Thyroid gland (tissue), 4 donors: ENCODE measurements at regions not wholly inside any gene's neighbourhood (a gene's known extent, or its start where the extent isn't known, plus 50 kb on each side); places are given as distances from the start of the nearest gene placed in this dataset.

Experiments
- DNase-seq, 2 donors: peaks; one replicate each; pipeline ENCODE4 v3.0.0-alpha.2; 2019
- H3K27ac ChIP-seq, 3 donors: fragments of 200-600 bp; sonication (generic); 1 replicate in 2 of 3; 2 replicates in 1 of 3; pipeline ENCODE4 v1.5.1; 2016 to 2019; ENCODE audit warnings: mild to moderate bottlenecking in 1 of 3, moderate library complexity in 1 of 3
- H3K27me3 ChIP-seq: fragments of 200-600 bp; sonication (generic); one replicate; pipeline ENCODE4 v1.5.1; 2019
- H3K36me3 ChIP-seq, 2 donors: fragments of 200-600 bp; sonication (generic); one replicate each; pipeline ENCODE4 v1.5.1; 2016 to 2019
- H3K4me1 ChIP-seq, 2 donors: fragments of 200-600 bp; sonication (generic); one replicate each; pipeline ENCODE4 v1.5.1; 2017 to 2019
- H3K4me3 ChIP-seq, 3 donors: fragments of 200-600 bp; sonication (generic); replicated peaks in 1 of 3; 1 replicate in 2 of 3; 2 replicates in 1 of 3; pipeline ENCODE4 v1.5.1; 2016; ENCODE audit warnings: mild to moderate bottlenecking in 1 of 3
- H3K9me3 ChIP-seq: fragments of 200-600 bp; sonication (generic); one replicate; pipeline ENCODE4 v1.5.1; 2017
- POLR2A ChIP-seq, 2 donors: fragments of 450-650 bp; IDR thresholded peaks; one replicate each; pipeline ENCODE4 v1.6.1; 2017; ENCODE audit warnings: antibody characterized with exemption in 2 of 2, mild to moderate bottlenecking in 2 of 2, moderate library complexity in 1 of 2
- WGBS, 2 donors: methylation state at CpG; one replicate each; pipeline ENCODE4 v1.1.5; 2017; 5-methylcytosine and 5-hydroxymethylcytosine counted together
- intact Hi-C: fragments of 100-400 bp; cut with DNase I; formaldehyde crosslinking; loops from one replicate; pipeline ENCODE4 v1.15.1; 2023
- TF ChIP-seq, protein P1 (sequence below), 6 experiments: fragments of 200-600 bp in 3 of 6; fragments of 450-650 bp in 3 of 6; sonication (generic) in 3 of 6; IDR thresholded peaks; one replicate each; pipeline ENCODE4 v1.5.1; 2016 to 2019; ENCODE audit warnings: antibody characterized with exemption in 6 of 6, mild to moderate bottlenecking in 2 of 6, inconsistent platforms in 1 of 6, moderate library complexity in 1 of 6

DNA sequence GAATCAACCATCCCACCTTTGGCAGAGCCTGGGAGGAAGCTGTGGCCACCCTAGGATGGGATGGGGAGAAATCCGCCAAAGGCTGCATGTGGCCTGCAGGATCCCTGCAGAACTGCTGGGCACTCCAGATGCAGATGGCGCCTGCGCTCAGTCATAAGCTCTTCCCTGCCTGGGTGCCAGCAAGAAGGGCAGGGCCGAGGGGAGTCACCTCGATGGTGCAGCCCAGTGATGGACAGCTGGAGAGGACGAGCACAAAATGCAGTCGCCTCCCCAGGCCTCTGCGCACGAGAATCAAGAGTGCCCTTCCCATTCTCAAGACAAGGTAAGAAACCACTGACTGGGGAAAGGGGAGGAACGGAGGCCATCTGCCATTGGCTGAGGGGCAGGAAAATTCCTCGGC is 693.6 kb downstream of the TBC1D22A start:
- intact Hi-C loops, result no loop called here

GRCh38 chr22:47453049-47453448 is 690.6 kb downstream of the TBC1D22A start:
- Histone ChIP-seq H3K9me3 (no peaks in the 10 kb centered on the region), H3K36me3 (no peaks in the 10 kb centered on the region), H3K4me3 (no peak overlapping the region), H3K27me3 (no peaks in the 10 kb centered on the region), H3K4me1 (no peaks in the 10 kb centered on the region), H3K27ac (no peak overlapping the region)
- DNase-seq, result no peak
- 92 to 96% methylated on average over 6 of the region's 6 CpGs for WGBS, 2 donors
- TF ChIP-seq, protein P1, sequence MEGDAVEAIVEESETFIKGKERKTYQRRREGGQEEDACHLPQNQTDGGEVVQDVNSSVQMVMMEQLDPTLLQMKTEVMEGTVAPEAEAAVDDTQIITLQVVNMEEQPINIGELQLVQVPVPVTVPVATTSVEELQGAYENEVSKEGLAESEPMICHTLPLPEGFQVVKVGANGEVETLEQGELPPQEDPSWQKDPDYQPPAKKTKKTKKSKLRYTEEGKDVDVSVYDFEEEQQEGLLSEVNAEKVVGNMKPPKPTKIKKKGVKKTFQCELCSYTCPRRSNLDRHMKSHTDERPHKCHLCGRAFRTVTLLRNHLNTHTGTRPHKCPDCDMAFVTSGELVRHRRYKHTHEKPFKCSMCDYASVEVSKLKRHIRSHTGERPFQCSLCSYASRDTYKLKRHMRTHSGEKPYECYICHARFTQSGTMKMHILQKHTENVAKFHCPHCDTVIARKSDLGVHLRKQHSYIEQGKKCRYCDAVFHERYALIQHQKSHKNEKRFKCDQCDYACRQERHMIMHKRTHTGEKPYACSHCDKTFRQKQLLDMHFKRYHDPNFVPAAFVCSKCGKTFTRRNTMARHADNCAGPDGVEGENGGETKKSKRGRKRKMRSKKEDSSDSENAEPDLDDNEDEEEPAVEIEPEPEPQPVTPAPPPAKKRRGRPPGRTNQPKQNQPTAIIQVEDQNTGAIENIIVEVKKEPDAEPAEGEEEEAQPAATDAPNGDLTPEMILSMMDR (IDR thresholded peaks at IDR 0.05), result no peak
- no peak for TF ChIP-seq POLR2A (IDR thresholded peaks at IDR 0.05)
- intact Hi-C loops, result no loop called here

More for the DNA sequence above, 693.6 kb downstream of the TBC1D22A start:
- no peaks in the 10 kb centered on the region for H3K36me3 ChIP-seq
- H3K4me3 ChIP-seq, result no peak overlapping the region
- no peaks in the 10 kb centered on the region for H3K4me1 ChIP-seq
- no peak for TF ChIP-seq POLR2A (IDR thresholded peaks at IDR 0.05)
- TF ChIP-seq, protein P1 (IDR thresholded peaks at IDR 0.05), result no peak
- H3K27ac ChIP-seq, result no peak overlapping the region
- DNase-seq, result no peak
- 89 to 95% methylated on average over 11 of the region's 11 CpGs for WGBS, 2 donors
- no peaks in the 10 kb centered on the region for H3K27me3 ChIP-seq
- no peaks in the 10 kb centered on the region for H3K9me3 ChIP-seq

- Histone ChIP-seq H3K27me3 (no peaks in the 10 kb centered on the region), H3K27ac (no peak overlapping the region), H3K4me3 (no peak overlapping the region), H3K9me3 (no peaks in the 10 kb centered on the region), H3K36me3 (no peaks in the 10 kb centered on the region), H3K4me1 (no peaks in the 10 kb centered on the region)
- intact Hi-C loops, result no loop called here
- TF ChIP-seq, protein P1 (IDR thresholded peaks at IDR 0.05), result peak in 2 of 6 experiments; percentile 9 to 34
- no peak for TF ChIP-seq POLR2A (IDR thresholded peaks at IDR 0.05)
- DNase-seq, result no peak
- WGBS, 2 donors, result 77 to 91% methylated on average over 2 of the region's 2 CpGs
Observed at GRCh38 chr22:47452184-47452583, 689.7 kb downstream of the TBC1D22A start.

DNA sequence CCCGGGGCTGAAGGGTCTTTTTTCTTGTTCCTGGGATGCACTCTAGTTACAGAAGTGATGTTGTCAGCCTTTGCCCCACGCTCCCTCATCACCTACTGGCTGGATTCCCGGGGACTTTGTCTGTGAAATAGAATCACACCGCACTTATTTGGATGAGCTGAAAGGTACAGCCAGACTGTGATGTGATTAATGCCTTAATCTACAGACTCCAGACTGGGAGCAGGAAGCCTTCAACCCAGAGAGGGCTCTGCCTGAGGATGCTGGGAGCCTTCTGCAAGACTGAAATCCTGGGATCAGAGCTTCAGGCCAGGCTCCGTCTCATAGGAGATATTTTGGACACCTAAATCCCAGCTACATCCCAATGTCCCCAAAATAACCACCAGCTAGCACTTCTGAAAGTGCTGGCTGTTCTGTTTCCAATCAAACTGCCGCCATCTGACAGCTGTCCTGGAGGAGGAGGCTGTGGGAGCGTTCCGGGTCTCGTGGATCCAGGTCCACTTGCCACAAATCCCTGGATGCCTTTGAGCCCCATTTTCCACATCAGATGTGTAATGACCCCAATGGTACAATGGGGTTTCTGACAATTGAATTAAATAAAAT is 688.5 kb downstream of the TBC1D22A start:
- Histone ChIP-seq H3K36me3 (no peaks in the 10 kb centered on the region), H3K27me3 (no peaks in the 10 kb centered on the region), H3K9me3 (no peaks in the 10 kb centered on the region), H3K4me3 (no peak overlapping the region), H3K4me1 (peaks cover 0 to 9% of the 10 kb centered on the region in 2 donors), H3K27ac (no peak overlapping the region)
- intact Hi-C loops, result no loop called here
- TF ChIP-seq POLR2A (IDR thresholded peaks at IDR 0.05), result no peak
- TF ChIP-seq, protein P1 (IDR thresholded peaks at IDR 0.05), result no peak
- WGBS, 2 donors, result 90% methylated on average over 9 of the region's 9 CpGs
- no peak for DNase-seq

DNA sequence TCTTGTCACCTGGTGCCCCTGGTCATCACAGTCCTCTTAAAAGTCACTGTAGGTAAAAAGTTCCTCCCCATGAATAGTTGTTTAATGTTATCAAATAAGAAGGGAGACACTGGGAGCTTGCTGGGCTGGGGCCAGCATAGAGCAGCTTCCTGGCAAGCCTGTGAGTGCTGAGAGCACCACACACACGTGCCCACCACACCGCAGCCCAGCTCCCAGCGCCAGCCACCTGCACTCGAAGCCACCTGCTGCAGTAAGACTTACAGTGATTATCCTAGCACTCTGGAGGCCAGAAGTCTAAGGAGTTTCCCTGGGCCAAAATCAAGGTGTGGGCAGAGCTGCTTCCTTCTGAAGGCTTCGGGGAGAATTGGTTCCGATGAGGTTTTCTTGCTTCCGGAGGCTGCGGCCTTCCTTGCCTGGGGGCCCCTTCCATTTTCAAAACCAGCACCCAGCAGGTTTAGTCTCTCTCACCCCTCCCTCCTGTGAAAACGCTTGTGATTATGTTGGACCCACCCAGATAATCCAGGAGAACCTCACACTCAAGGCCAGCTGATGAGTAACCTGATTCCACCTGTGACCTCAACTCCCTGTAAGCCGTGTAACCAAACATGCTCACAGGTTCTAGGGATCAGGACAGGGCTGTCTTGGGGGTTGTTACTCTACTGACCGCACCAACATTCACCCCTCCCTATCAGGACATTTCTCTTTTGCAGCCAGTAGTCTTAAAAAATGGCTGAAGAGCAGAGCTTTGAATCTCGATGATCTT is 687.2 kb downstream of the TBC1D22A start:
- 71 to 78% methylated on average over 9 to 12 of the region's 12 CpGs for WGBS, 2 donors
- no peaks in the 10 kb centered on the region for H3K9me3 ChIP-seq
- no peak for DNase-seq
- peaks cover 0 to 13% of the 10 kb centered on the region in 2 donors for H3K4me1 ChIP-seq
- no peak overlapping the region for H3K4me3 ChIP-seq
- intact Hi-C loops, result no loop called here
- TF ChIP-seq, protein P1 (IDR thresholded peaks at IDR 0.05), result no peak
- TF ChIP-seq POLR2A (IDR thresholded peaks at IDR 0.05), result no peak
- H3K36me3 ChIP-seq, result no peaks in the 10 kb centered on the region
- H3K27me3 ChIP-seq, result no peaks in the 10 kb centered on the region
- no peak overlapping the region for H3K27ac ChIP-seq
